ENCODE measurements at regions not wholly inside any gene's neighbourhood (a gene's known extent, or its start where the extent isn't known, plus 50 kb on each side); places are given as distances from the start of the nearest gene placed in this dataset.

DNA sequence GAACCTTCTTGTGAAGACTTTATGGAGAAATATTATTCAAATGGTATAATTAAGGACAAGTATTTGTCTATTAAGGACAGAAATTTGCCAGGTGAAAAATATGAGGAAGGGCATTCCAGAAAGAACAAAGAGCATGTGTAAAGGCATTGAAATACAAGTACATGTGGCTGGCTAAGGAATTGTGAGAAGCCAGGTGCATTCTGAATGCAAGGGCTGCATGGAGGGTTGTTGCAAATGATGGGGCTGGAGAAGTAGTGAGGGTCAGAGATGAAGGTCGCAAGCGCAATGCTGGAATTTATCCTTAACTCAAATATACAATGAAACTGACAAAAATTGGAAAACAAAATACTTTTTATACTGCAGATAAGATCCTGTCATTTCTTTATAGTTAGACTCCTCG, 437.7 kb downstream of the ADAMTS20 start:
- no peak for DNase-seq

DNA sequence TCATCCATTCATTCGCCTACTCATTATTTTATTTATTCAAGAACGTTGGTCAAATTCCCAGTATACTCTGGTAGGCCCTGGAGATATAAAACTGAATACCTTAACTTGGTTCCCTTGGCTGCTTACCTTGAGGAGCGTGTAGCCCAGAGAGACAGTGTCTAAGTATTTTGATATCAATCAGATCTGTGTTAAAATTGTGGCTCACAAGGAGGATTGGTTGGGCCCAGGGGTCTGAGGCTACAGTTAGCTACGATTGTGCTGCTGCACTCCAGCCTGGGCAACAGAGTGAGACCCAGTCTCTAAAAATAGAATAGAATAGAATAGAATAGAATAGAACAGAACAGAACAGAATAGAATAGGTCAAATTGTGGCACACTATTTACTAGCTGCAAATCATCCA, 438.4 kb downstream of the ADAMTS20 start:
- no peak for DNase-seq

DNA sequence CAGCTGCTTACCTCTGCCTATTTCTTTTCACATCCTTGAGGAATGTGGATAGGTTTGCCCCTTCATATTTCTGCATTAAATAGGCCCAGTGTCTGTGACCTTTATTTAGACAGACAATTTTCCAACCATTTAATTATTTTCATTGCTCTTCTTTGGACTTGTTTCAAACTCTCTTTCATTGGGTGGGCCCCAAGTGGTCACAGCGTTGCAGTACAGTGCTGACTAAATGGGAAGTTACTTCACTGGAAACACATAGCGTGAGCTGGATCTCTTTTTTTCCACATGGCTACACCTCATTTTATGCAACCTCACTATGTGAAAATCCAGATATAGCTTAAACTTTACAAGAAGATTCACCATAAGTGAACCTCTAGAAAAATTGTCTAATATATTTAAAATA, 438.9 kb downstream of the ADAMTS20 start:
- DNase-seq, result no peak

DNA sequence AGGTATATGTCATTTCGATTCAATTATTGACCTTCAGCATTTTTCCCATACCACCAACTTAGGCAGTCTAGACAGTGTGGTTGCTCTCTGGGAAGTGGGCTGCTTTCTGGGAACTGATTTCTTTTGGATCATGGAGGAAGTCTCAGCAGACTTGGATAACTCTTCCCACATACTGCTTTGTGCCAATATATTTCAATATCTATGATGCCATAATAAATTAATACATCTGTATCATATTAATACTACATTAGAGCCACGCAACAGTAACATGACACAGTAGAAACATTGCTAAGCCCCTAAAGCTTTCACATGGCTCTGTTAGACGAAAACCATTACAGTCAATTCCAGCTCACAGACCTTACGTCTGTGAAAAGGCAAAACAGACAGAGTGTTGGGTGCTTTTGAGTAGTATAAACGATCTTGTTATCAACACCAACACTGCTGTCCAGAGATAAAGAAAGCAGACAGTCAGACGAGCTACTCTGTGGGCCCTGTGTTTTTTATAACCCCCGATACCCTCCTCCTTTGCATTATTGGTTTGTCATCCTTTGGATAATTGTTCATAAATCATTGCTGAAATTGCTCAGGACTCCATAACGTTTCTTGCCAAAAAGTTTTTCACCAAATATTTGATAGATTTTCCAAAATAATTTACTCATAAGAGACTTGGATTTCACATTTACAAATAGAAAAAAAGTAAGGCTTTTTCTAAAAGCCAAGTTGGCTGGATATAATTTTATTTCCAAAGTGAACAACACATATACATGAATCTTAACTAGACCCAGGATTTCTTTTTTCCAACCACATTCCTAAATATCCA, 439.7 kb downstream of the ADAMTS20 start:
- no peak for DNase-seq

DNA sequence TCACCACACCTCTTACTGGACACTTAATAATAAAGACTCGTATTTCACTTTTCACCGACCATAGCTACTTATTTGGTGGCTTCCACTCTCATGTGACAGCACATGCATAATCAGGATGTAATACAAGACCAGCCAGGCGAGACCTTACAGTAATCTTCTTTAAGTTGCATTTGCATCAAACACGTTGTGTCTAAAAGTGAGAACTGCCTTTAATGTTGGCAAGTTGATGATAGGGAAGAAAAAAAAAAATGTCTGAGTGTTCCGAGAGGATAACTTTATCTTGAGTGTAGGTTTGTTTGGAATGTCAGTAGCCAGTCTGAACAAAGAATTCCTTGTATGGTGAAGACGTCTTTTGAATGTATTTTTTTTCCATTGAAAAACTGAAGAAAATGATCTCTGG, 440.4 kb downstream of the ADAMTS20 start:
- no peak for DNase-seq

DNA sequence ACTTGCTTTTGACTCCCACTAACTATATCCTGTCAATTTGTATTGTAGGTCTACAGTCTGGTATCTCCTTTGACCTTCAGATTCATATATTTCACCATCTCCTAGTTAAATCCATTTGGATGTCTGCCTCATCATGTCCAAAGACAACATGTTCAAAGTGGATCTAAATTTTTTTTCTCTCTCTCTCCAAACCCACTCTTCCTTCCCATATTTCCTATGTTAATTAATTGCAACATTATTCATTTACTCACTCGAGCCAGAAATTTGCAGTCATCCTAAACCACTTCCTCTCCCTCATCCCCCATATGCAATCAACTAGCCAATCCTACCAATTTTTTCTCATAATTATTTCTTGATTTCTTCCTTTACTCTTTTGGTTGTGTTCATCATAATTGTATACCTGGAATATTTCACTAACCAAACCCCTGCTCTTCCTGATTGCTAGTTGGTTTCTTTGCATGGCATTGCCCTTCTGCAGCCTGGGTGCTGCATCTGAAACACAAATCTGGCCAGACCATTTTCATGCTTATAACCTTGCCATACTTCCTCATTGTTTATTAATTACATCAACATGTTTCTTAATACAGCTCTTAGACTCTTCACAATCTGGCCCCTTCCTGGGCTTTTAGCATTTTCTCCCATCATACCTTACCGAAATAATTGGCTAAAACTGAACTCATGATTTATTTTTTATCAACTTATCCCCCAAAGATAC, 442.2 kb downstream of the ADAMTS20 start:
- no peak for DNase-seq

DNA sequence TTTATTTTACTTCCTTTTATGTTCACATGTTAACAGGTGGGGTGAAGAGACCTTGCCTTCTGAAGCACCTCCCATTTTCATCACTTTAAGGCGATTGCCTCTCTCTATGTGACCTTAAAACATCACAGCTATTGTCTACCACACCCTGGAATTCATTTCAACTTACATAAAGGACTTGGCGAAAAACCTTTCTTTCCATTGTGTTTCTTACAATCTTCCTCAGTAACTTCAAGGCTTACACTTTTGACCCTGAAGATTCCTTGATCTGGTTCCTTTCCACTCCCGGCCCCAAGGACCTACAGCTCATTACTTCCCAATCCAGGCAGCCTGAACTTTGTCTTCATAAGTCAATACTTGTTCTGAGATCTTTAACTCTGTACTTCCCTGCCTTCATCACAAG, 443.3 kb downstream of the ADAMTS20 start:
- no peak for DNase-seq

DNA sequence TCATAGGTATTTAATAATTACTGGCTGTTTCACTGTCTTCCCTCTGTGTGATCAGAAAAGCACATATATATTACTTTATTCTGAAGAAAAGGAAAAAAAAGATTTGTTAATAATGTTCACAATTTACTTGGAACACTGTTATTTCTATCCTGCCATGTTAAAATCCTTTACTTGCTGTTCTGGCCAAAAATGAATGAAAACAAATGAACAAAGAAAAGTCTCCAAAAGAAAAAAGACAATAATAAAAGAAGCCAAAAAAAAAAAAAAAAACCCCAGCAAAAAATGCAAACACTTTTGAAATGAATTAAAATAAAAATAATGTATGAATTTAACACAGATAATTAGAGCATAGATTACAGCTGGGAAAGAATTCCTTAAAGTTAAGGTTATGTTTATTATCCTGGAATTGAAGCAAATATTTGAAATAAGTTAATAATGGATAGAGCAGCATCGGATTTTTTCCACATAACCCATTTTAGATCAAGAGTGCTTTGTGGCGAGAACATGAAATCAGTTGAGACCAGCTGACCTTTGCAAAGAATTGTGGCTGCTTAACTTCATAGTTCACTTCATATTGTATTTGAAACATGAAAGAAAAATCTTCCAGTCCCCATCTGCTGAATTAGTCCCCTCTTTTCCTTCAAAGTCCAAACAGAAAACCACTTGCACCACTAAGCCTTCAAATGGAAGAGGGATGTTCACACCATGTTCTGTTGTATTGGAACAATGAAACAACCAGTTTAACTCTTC, 444.8 kb downstream of the ADAMTS20 start:
- DNase-seq, result no peak

DNA sequence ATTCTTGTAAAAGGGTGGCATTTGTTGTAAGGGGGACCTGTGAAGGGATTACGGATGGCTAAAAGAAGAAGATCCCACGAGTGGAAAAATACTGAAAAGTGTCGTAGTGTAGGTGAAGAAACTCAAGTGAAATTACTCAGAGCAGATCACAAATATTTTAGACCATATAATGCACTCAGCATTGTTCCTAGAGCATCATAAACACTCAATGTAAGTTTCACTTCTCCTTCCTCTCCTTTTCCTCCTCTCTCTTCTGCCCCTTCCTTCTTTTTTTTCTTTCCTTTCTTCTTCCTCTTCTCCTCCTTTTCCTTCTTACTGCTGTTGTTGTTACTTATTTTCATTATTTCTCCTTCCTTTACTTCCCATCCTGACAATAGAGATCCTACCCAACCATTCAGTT, 445.6 kb downstream of the ADAMTS20 start:
- no peak for DNase-seq

DNA sequence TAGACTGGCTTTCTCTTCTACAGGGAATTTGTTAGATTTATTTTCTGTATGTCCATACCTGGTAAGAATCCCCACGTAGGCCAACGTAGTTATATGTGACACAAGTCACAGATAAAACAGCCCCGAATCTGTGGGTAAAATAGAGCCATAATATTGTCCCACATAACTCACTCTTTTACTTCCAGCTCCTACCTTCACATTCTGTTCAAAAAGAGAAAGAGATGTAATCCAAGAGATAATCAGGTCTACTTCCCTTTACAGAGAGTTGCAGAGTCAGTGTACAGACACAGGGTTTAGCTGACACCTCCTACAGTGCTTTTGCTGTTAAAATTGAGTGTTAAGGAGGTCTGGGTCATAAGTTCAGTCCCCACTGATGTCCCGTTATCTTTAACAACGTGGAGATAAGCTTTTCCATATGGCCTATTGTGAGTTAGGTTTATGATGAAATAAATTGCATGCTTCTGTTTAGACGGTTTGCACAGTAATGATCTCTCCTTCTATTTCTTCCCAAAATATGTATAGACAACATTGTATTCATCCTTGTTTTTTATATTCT, 446.5 kb downstream of the ADAMTS20 start:
- no peak for DNase-seq

DNA sequence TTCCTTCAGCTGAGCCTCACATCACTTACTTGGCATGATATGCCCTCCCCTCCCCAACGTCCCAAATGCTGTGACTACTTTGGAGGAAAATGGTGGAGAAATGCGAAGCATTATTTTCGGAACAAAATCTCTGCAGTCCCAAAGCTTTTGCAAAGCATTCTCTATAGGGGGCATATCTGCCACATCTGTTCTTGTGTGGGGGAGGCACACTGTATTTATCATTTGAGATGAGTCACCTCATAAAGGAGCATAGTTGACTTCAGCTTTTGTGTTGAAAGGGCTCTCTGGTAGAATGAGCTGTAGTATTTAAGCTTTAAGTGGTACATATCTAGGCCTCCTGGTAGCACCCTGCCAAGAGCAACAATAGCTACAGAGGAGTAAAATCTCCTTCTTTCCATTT, 447.5 kb downstream of the ADAMTS20 start:
- no peak for DNase-seq

DNA sequence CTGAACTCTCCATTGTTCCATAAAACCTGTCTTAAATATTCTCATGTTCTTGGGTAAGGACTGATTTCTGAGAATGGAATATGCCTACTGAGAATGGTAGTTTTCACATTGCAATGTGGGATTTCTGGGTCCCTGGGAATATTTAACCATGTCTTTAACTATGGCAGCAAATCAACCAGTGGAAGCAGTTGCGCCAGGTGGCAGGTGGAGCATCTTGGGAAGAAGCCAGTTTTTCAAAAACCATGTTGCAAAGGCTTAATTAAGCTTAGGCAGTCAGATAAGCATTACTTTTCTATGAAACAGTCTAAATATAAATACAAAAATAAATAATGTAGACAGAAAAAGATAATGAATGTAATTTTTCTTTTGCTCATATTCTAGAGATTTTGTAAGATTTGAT, 448.1 kb downstream of the ADAMTS20 start:
- no peak for DNase-seq

DNA sequence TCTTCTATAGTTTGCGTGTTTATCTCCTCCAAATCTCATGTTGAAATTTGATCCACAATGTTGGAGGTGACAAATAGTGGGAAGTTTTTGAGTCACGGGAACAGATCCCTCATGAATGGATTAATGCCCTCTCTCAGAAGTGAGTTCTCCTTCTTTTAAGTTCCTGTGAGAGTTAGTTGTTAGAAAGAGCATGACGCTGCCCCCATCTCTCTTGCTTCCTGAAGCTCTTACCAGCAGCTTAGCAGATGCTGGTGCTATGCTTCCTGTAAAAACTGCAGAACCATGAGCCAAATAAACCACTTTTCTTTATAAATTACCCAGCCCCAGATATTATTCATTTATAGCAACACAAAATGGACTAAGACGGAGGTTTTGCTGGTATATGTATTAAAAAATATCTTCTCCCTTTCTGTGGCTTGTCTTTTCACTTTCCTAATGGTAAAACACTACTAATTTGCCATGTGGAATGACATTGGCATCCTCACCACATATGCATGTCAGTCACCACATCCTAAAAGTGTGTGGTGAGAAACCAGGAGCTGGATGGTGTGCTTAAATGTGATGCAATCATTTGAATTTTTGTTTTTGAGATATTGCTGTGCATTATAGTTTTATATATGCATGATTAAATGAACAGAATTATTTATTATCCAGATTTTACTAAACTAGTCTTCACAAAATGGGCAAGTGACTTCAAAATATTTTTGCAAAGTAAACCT, 449.3 kb downstream of the ADAMTS20 start:
- DNase-seq, result no peak

DNA sequence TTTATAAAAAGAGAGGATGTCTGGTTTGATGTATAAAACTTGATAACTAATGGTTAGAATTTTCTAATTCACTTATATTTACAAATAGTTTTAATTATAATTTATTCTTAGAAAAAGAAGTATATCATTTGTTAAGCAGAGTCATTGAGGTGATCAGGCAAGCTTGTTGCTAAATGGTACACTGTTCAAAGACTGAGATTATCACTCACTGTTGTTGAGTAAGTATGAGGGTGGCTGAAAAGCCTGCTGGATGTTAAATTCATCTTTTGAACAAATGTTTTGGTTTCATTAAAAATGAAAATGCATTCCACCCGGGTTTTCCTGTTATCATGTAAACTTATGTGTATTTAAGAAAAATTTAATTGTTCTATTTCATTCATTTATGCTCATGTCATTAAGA, 451.8 kb downstream of the ADAMTS20 start:
- no peak for DNase-seq

DNA sequence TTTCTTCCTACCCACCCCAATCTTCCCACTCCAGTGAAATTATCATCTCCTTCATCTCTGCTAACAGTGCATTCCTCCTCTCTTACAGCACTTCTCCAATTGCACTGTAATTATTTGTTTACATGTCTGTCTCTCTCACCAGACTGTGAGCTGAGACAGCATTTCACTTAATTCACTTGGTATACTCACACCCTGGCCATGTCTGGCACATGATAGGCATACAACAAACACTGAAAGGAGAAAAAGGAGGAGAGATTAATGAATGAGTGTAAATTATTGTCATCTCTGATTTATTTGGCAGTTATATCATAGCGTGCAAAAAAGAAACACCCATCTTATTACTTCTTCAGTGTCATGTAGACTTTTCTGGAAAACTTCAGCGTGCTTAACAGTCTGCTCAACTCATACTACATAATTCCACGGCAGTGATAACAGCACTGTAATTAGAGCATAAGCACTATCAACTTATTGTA, 452.3 kb downstream of the ADAMTS20 start:
- DNase-seq, result no peak

DNA sequence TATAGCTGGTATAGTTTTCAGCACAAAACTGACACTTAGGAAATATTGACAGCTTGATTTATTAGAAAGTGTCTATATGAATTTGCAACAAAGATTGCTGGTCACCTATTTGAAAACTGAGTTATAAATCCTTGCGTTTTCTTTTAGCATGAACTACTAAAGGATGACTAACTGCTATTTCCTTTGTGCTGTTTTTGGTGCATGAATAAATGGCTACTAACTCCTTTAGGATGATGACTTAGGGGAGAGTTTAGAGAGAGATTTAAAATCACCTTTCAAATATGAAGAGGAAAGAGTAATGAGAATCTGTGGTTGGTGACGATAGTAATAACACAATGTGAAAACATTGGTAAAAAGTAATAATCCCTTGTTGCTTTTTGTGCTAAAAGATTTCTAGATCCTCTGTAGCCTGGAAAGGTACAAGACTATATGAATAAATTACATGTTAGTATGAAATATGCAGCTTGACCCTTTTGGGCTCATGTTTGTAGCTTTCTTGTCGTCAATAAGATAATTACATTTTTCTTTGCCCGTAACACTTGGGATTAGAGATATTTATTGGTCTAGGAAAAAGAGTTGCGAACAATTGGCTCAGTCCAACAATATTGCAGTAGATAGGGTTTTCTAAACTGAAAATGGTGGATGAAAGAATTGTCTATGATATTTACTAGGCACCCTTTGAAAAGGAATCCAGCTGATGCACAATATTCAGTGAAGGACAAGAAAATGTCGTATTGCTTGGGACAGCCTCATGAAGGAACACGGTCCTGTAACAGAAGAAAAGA, 453.0 kb downstream of the ADAMTS20 start:
- DNase-seq, result no peak

DNA sequence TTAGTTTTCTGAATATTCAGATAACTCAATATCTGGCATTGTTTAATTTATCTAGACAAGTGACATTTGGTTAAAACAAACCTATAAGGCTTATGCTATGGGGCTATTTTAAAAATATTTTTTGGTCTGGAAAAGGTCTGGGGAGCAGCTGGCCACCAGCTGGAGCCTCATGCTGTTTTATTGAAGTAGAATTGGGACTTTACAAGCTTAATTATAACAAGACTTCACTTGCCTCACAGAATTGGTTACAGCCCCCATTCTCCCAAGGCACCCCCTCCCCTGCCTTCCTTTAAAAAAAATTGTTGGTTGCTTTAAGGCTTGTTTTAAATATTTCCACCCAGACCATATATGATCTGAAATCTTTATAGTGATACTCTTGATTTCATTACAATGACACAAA, 453.9 kb downstream of the ADAMTS20 start:
- DNase-seq, result no peak

DNA sequence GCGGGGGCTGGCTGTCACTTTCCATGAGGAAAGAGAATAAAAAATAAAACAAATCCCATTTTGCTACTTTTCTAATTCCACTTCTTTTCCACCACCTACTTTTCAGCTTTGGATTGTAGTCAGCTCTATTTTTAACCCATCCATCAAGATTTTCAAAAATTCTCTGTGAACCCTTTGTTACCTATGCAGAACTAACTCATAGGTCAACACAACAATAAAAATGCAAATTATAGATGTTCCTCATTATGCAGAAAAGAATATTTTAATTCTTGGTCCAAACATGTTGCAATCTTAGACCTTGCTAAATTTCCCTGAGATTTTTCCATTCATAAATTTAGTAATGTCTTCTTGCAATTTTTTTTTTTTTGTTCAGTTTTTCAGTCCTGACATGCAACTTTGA, 454.5 kb downstream of the ADAMTS20 start:
- no peak for DNase-seq

DNA sequence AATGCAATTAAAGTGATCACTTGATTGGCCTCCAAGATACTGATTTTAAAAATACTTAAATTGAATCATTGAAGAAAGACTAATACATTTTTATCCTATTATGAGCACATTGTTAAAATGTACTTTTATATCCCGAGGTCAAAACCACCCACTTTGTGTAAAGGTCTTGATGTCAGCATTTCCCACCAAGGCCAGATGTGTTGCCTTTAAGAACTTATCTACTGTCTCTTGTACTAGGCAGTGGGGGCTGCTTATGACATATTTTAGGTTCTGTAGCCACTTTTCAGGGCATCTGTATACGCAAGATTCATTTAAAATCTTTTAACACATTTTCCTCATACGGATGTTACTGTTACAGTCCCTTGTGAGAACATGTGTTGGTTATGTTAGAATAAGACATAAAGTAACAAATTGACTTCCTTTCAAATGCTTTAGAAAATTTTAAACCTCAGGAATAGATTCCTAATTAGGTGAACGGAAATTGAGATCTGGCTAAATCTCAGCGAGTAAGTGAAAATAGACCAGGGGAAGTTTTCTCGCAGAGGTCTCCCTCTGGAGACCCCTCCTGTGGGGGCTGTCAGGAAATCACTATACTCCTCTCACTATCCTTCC, 456.2 kb downstream of the ADAMTS20 start:
- DNase-seq, result no peak

DNA sequence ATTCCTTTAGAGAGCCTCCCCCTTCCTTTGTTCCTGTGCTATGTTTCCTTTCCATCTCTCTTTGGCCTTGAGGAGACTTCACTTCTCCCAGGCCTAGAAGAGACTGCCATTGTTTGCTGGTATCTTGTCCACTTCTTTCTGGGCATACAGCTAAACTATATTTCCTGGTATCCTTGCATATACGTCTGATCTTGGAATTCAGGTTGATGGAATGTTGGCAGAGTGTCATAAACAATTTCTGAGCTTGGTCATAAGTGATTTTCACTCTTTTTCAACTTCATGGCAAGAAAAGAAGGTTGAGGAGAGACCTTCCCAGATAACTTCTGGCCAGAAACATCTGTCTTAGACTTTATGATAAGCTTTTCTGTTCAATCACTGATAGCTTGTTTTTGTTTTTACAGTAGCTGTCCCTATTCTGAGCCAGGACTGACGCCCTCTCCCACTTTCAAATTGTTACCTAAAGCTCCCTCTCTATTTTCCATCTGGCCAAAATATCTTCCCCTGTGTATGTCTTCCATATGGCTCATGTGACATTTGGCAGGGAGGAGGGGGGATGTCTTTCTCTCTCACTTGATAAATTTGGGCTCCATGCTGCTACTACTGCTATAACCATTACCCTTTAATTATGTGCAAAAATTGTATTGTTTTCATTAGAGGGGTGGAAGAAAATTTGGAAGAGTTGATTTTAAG, 457.0 kb downstream of the ADAMTS20 start:
- no peak for DNase-seq

DNA sequence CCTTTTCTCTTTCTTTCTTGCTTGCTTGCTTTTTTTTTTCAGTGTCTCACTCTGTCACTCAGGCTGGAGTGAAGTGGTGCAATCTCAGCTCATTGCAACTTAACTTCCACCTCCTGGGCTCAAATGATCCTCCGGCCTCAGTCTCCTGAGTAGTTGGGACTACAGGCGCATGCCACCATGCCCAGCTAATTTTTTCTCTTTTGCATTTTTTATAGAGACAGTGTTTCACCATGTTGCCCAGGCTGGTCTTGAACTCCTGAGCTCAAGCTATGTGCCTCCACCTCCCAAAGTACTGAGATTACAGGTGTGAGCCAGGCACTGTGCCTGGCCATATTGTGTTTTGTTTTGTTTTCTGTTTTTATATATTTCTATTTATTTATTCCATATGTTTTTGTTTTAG, 461.0 kb downstream of the ADAMTS20 start:
- no peak for DNase-seq

All from hematopoietic multipotent progenitor cell treated with erythropoietin and hydrocortisone succinate and interleukin-3 and kit ligand, for 8 days (in vitro differentiated cells).